GM23338 (cell line): ENCODE measurements at regions not wholly inside any gene's neighbourhood (a gene's known extent, or its start where the extent isn't known, plus 50 kb on each side); places are given as distances from the start of the nearest gene placed in this dataset.

Experiments
- ATAC-seq: fragments of 200-7000 bp; cut with Tn5 transposase; 3 replicates; pipeline ENCODE4 v1.9.1; 2020
- DNase-seq: peaks from one replicate; pipeline ENCODE4 v3.0.0-alpha.2; 2015; ENCODE audit warnings: low spot score
- H2AFZ ChIP-seq: fragments of 200-600 bp; sonication (generic); 2 replicates; pipeline ENCODE4 v1.8.0; 2016; ENCODE audit warnings: antibody characterized with exemption, mild to moderate bottlenecking, moderate library complexity
- H3F3A ChIP-seq: fragments of 200-600 bp; sonication (generic); replicated peaks from 2 replicates; pipeline ENCODE4 v1.8.0; 2017; ENCODE audit warnings: antibody characterized with exemption, mixed run types, low read depth
- H3K27ac ChIP-seq: fragments of 200-600 bp; sonication (generic); 2 replicates; pipeline ENCODE4 v1.6.1; 2016; ENCODE audit warnings: low read depth
- H3K27me3 ChIP-seq: fragments of 200-600 bp; sonication (generic); 2 replicates; pipeline ENCODE4 v1.8.0; 2016; ENCODE audit warnings: mild to moderate bottlenecking, mixed run types, moderate library complexity; ENCODE audit not compliant: insufficient read depth
- H3K36me3 ChIP-seq: fragments of 200-600 bp; sonication (generic); 2 replicates; pipeline ENCODE4 v1.8.0; 2016; ENCODE audit warnings: mild to moderate bottlenecking; ENCODE audit not compliant: insufficient read depth
- H3K4me1 ChIP-seq: fragments of 200-600 bp; sonication (generic); 2 replicates; pipeline ENCODE4 v1.8.0; 2016; ENCODE audit warnings: mild to moderate bottlenecking, moderate library complexity; ENCODE audit not compliant: insufficient read depth
- H3K4me2 ChIP-seq: fragments of 200-600 bp; sonication (generic); 2 replicates; pipeline ENCODE4 v1.7.1; 2017; ENCODE audit warnings: mixed run types
- H3K4me3 ChIP-seq: fragments of 200-600 bp; sonication (generic); 2 replicates; pipeline ENCODE4 v1.6.1; 2016; ENCODE audit warnings: mixed run types
- H3K79me2 ChIP-seq: fragments of 200-600 bp; sonication (generic); replicated peaks from 2 replicates; pipeline ENCODE4 v1.8.0; 2017; ENCODE audit warnings: mild to moderate bottlenecking; ENCODE audit not compliant: insufficient read depth
- H3K9me2 ChIP-seq: fragments of 200-600 bp; sonication (generic); 2 replicates; pipeline ENCODE4 v1.8.0; 2017; ENCODE audit not compliant: insufficient read depth
- H4K20me1 ChIP-seq: fragments of 200-600 bp; sonication (generic); replicated peaks from 2 replicates; pipeline ENCODE4 v1.8.0; 2017; ENCODE audit warnings: mild to moderate bottlenecking; ENCODE audit not compliant: insufficient read depth
- H3K27ac Mint-ChIP-seq: 2 replicates; pipeline ENCODE4 v1.8.0; 2020; ENCODE audit warnings: inconsistent platforms, mild to moderate bottlenecking, moderate library complexity, mixed read lengths
- H3K27me3 Mint-ChIP-seq: 3 replicates; pipeline ENCODE4 v1.8.0; 2022; ENCODE audit warnings: low read depth, mild to moderate bottlenecking, moderate library complexity, mixed read lengths, inconsistent platforms; ENCODE audit not compliant: insufficient read depth, poor library complexity
- H3K36me3 Mint-ChIP-seq: 3 replicates; pipeline ENCODE4 v1.8.0; 2021; ENCODE audit warnings: low read depth, mild to moderate bottlenecking, inconsistent platforms, moderate library complexity, mixed read lengths
- H3K4me1 Mint-ChIP-seq: 3 replicates; pipeline ENCODE4 v1.8.0; 2020; ENCODE audit warnings: mild to moderate bottlenecking, inconsistent platforms, mixed read lengths
- H3K4me3 Mint-ChIP-seq: 3 replicates; pipeline ENCODE4 v1.8.0; 2021; ENCODE audit warnings: moderate library complexity, mild to moderate bottlenecking, inconsistent platforms, mixed read lengths
- H3K9me3 Mint-ChIP-seq: 3 replicates; pipeline ENCODE4 v1.8.0; 2020; ENCODE audit warnings: moderate library complexity, mild to moderate bottlenecking, inconsistent platforms, mixed read lengths
- CREB1 ChIP-seq: fragments of 250-450 bp; sonication (Bioruptor Pico); IDR thresholded peaks from 2 replicates; pipeline ENCODE4 v1.5.0; 2020; ENCODE audit warnings: low read depth, mild to moderate bottlenecking, moderate library complexity
- EZH2 ChIP-seq: fragments of 200-600 bp; sonication (generic); IDR thresholded peaks from one replicate; pipeline ENCODE4 v1.8.0; 2017; ENCODE audit warnings: antibody characterized with exemption, mild to moderate bottlenecking, low read depth; ENCODE audit not compliant: unreplicated experiment
- EZH2phosphoT487 ChIP-seq: fragments of 200-600 bp; sonication (generic); IDR thresholded peaks from one replicate; pipeline ENCODE4 v1.8.1; 2018; ENCODE audit warnings: antibody characterized with exemption; ENCODE audit not compliant: unreplicated experiment
- JUNB ChIP-seq: IDR thresholded peaks from one replicate; pipeline ENCODE4 v1.6.1; 2016; ENCODE audit warnings: antibody characterized with exemption; ENCODE audit not compliant: unreplicated experiment
- POLR2AphosphoS5 ChIP-seq: IDR thresholded peaks from 2 replicates; pipeline ENCODE4 v1.6.1; 2016; ENCODE audit warnings: antibody characterized with exemption, low read depth
- REST ChIP-seq: IDR thresholded peaks from one replicate; pipeline ENCODE4 v1.6.1; 2018; ENCODE audit warnings: antibody characterized with exemption; ENCODE audit not compliant: unreplicated experiment
- STAT1 ChIP-seq: IDR thresholded peaks from one replicate; pipeline ENCODE4 v1.6.1; 2016; ENCODE audit warnings: antibody characterized with exemption; ENCODE audit not compliant: unreplicated experiment
- ZNF114 ChIP-seq: fragments of 250-450 bp; sonication (Bioruptor Pico); IDR thresholded peaks from 2 replicates; pipeline ENCODE4 v1.5.0; 2020; ENCODE audit warnings: mild to moderate bottlenecking, moderate library complexity
- ZNF462 ChIP-seq: fragments of 250-450 bp; sonication (Bioruptor Pico); IDR thresholded peaks from 2 replicates; pipeline ENCODE4 v1.5.0; 2020; ENCODE audit warnings: mild to moderate bottlenecking, moderate library complexity

GRCh38 chr7:110541962-110542361 is 549.0 kb upstream of the LRRN3 start (continued):
- TF ChIP-seq ZNF462 (CRISPR knock-in tag) (no peak), JUNB (no peak)

- Histone ChIP-seq H3K9me2 (peaks cover 5% of the 10 kb centered on the region; the same call in 1 of the 2 replicates), H4K20me1 (no peaks in the 10 kb centered on the region), H3K79me2 (no peaks in the 10 kb centered on the region), H3K27me3 (no peaks in the 10 kb centered on the region), H3K4me2 (no peak overlapping the region), H3K4me3 (no peak overlapping the region), H3K4me1 (no peaks in the 10 kb centered on the region), H2AFZ (no peak overlapping the region), H3K27ac (no peak overlapping the region), H3F3A (no peaks in the 10 kb centered on the region), H3K36me3 (no peaks in the 10 kb centered on the region)
- H3K4me1 Mint-ChIP-seq: no peaks in the 10 kb centered on the region
- ATAC-seq: no peak
- H3K9me3 Mint-ChIP-seq: no peaks in the 10 kb centered on the region
- H3K27me3 Mint-ChIP-seq: no peaks in the 10 kb centered on the region
- DNase-seq: no peak
- H3K27ac Mint-ChIP-seq: no peak overlapping the region
- H3K36me3 Mint-ChIP-seq: no peaks in the 10 kb centered on the region
- H3K4me3 Mint-ChIP-seq: no peak overlapping the region
- TF ChIP-seq JUNB (no peak), POLR2AphosphoS5 (no peak), REST (no peak), EZH2 (no peak), STAT1 (no peak), ZNF114 (CRISPR knock-in tag) (no peak), CREB1 (CRISPR knock-in tag) (no peak), EZH2phosphoT487 (no peak)
Observed at GRCh38 chr7:110544194-110544593, 546.7 kb upstream of the LRRN3 start.
